ENCODE measurements at regions not wholly inside any gene's neighbourhood (a gene's known extent, or its start where the extent isn't known, plus 50 kb on each side); places are given as distances from the start of the nearest gene placed in this dataset.
"Not testable (repeated sequence)": the region's sequence is repeated elsewhere in the genome, so short reads cannot be mapped to it uniquely, and the experiment has no call there.

GRCh38 chr2:83967854-83968253 is 491.2 kb downstream of the SUCLG1 start:
- no peak for DNase-seq (ENCODE audit: low spot score)

GRCh38 chr2:83966946-83967345 is 492.1 kb downstream of the SUCLG1 start:
- not testable (repeated sequence) for DNase-seq (ENCODE audit: low spot score)

GRCh38 chr2:83961512-83961911 is 497.6 kb downstream of the SUCLG1 start:
- DNase-seq (ENCODE audit: low spot score): no peak

- no peak for DNase-seq (ENCODE audit: low spot score)
Observed at GRCh38 chr2:83960371-83960770, 498.7 kb downstream of the SUCLG1 start.

GRCh38 chr2:83959266-83959665 is 499.8 kb downstream of the SUCLG1 start:
- no peak for DNase-seq (ENCODE audit: low spot score)

GRCh38 chr2:83956991-83957390 is 502.1 kb downstream of the SUCLG1 start:
- no peak for DNase-seq (ENCODE audit: low spot score)

GRCh38 chr2:83953697-83954096 is 505.4 kb downstream of the SUCLG1 start:
- DNase-seq (ENCODE audit: low spot score): no peak

- DNase-seq (ENCODE audit: low spot score): peak; percentile 3
Observed at GRCh38 chr2:83951378-83951947, 507.6 kb downstream of the SUCLG1 start.

GRCh38 chr2:83949361-83949760 is 509.7 kb downstream of the SUCLG1 start:
- DNase-seq (ENCODE audit: low spot score): no peak

- no peak for DNase-seq (ENCODE audit: low spot score)
Observed at GRCh38 chr2:83944191-83944590, 514.9 kb downstream of the SUCLG1 start.

GRCh38 chr2:83943265-83943664 is 515.8 kb downstream of the SUCLG1 start:
- no peak for DNase-seq (ENCODE audit: low spot score)

- no peak for DNase-seq (ENCODE audit: low spot score)
Observed at GRCh38 chr2:83941886-83942285, 517.2 kb downstream of the SUCLG1 start.

GRCh38 chr2:83933749-83934148 is 525.3 kb downstream of the SUCLG1 start:
- DNase-seq (ENCODE audit: low spot score): no peak

GRCh38 chr2:83923531-83923930 is 535.5 kb downstream of the SUCLG1 start:
- DNase-seq (ENCODE audit: low spot score): no peak

GRCh38 chr2:83916559-83916958 is 542.5 kb downstream of the SUCLG1 start:
- DNase-seq (ENCODE audit: low spot score): no peak

- DNase-seq (ENCODE audit: low spot score): no peak
Observed at GRCh38 chr2:83915381-83915780, 543.7 kb downstream of the SUCLG1 start.

GRCh38 chr2:83908750-83909149 is 550.3 kb downstream of the SUCLG1 start:
- no peak for DNase-seq (ENCODE audit: low spot score)

GRCh38 chr2:83901317-83901716 is 557.8 kb downstream of the SUCLG1 start:
- no peak for DNase-seq (ENCODE audit: low spot score)

GRCh38 chr2:83900862-83901261 is 558.2 kb downstream of the SUCLG1 start:
- DNase-seq (ENCODE audit: low spot score): no peak

GRCh38 chr2:83899271-83899670 is 559.8 kb downstream of the SUCLG1 start:
- DNase-seq (ENCODE audit: low spot score): no peak

GRCh38 chr2:83894976-83895375 is 564.1 kb downstream of the SUCLG1 start:
- DNase-seq (ENCODE audit: low spot score): no peak

GRCh38 chr2:83887757-83888156 is 571.3 kb downstream of the SUCLG1 start:
- DNase-seq (ENCODE audit: low spot score): no peak

- no peak for DNase-seq (ENCODE audit: low spot score)
Observed at GRCh38 chr2:83879127-83879526, 580.0 kb downstream of the SUCLG1 start.

- DNase-seq (ENCODE audit: low spot score): not testable (repeated sequence)
Observed at GRCh38 chr2:83877261-83877660, 581.8 kb downstream of the SUCLG1 start.

Data from hematopoietic multipotent progenitor cell treated with erythropoietin and hydrocortisone succinate and interleukin-3 and kit ligand, for 15 days (in vitro differentiated cells).